ENCODE measurements at regions not wholly inside any gene's neighbourhood (a gene's known extent, or its start where the extent isn't known, plus 50 kb on each side); places are given as distances from the start of the nearest gene placed in this dataset.

DNA sequence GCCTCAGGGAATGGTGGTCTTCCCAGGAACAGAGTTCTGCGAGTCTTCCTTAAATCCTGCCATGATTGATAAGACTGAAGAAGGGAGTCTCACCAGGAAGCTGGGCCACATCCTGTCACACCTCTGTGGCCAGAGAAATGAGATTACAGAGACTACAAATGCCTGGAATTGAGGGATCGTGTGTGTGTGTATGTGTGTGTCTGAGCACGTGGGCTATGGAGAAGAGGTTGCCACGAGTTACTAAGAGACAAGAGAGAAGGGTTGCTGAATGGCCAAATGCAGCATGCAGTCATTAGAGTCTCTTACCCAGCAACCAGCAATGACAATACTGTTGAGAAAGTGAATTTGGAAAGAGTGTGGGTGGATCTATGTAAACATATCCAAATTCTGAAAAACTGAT lies 443.1 kb downstream of the MFSD1 start:
- H3K27me3 ChIP-seq (ENCODE audit: control insufficient read depth, insufficient read depth, low read length): no peaks in the 10 kb centered on the region
- no peak overlapping the region for H3K4me3 ChIP-seq (ENCODE audit: low read depth, low read length)
- no peak for DNase-seq (ENCODE audit: low read depth)
- TF ChIP-seq, protein P1, sequence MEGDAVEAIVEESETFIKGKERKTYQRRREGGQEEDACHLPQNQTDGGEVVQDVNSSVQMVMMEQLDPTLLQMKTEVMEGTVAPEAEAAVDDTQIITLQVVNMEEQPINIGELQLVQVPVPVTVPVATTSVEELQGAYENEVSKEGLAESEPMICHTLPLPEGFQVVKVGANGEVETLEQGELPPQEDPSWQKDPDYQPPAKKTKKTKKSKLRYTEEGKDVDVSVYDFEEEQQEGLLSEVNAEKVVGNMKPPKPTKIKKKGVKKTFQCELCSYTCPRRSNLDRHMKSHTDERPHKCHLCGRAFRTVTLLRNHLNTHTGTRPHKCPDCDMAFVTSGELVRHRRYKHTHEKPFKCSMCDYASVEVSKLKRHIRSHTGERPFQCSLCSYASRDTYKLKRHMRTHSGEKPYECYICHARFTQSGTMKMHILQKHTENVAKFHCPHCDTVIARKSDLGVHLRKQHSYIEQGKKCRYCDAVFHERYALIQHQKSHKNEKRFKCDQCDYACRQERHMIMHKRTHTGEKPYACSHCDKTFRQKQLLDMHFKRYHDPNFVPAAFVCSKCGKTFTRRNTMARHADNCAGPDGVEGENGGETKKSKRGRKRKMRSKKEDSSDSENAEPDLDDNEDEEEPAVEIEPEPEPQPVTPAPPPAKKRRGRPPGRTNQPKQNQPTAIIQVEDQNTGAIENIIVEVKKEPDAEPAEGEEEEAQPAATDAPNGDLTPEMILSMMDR (IDR thresholded peaks at IDR 0.05; ENCODE audit: insufficient read depth, low read length, poor library complexity, severe bottlenecking): no peak
- no peaks in the 10 kb centered on the region for H3K36me3 ChIP-seq (ENCODE audit: control insufficient read depth, insufficient read depth, low read length)

GRCh38 chr3:159245871-159246270 lies 444.0 kb downstream of the MFSD1 start:
- no peak for DNase-seq (ENCODE audit: low read depth)
- no peaks in the 10 kb centered on the region for H3K36me3 ChIP-seq (ENCODE audit: control insufficient read depth, insufficient read depth, low read length)
- no peak overlapping the region for H3K4me3 ChIP-seq (ENCODE audit: low read depth, low read length)
- TF ChIP-seq, protein P1 (IDR thresholded peaks at IDR 0.05; ENCODE audit: insufficient read depth, low read length, poor library complexity, severe bottlenecking): no peak
- no peaks in the 10 kb centered on the region for H3K27me3 ChIP-seq (ENCODE audit: control insufficient read depth, insufficient read depth, low read length)

- Histone ChIP-seq H3K36me3 (ENCODE audit: control insufficient read depth, insufficient read depth, low read length) (no peaks in the 10 kb centered on the region), H3K4me3 (ENCODE audit: low read depth, low read length) (no peak overlapping the region), H3K27me3 (ENCODE audit: control insufficient read depth, insufficient read depth, low read length) (no peaks in the 10 kb centered on the region)
- no peak for DNase-seq (ENCODE audit: low read depth)
- TF ChIP-seq, protein P1 (IDR thresholded peaks at IDR 0.05; ENCODE audit: insufficient read depth, low read length, poor library complexity, severe bottlenecking): no peak
These were observed 444.5 kb downstream of the MFSD1 start for GRCh38 chr3:159246385-159246784.

GRCh38 chr3:159249472-159250174 lies 447.8 kb downstream of the MFSD1 start:
- Histone ChIP-seq H3K36me3 (ENCODE audit: control insufficient read depth, insufficient read depth, low read length) (no peaks in the 10 kb centered on the region), H3K4me3 (ENCODE audit: low read depth, low read length) (no peak overlapping the region), H3K27me3 (ENCODE audit: control insufficient read depth, insufficient read depth, low read length) (no peaks in the 10 kb centered on the region)
- no peak for DNase-seq (ENCODE audit: low read depth)
- TF ChIP-seq, protein P1 (IDR thresholded peaks at IDR 0.05; ENCODE audit: insufficient read depth, low read length, poor library complexity, severe bottlenecking): no peak

DNA sequence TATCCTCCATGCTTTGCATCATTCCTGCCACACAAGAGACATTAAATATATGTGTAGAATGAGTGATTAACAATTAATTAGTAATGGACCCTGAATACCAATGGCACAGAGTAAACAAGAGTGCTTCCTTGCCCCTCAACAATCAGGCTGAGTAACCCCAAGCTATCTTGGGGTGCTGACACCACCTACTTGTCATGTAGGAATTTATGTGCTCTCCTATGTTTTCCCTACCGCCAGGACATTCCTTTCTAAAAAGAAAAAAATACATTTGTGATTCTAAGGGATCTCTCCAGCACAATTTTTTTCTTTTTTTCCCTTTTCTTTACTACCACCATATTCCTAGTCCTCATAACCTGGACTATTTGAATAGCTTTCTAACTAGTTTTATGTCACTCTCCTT lies 449.1 kb downstream of the MFSD1 start:
- Histone ChIP-seq H3K4me3 (ENCODE audit: low read depth, low read length) (no peak overlapping the region), H3K36me3 (ENCODE audit: control insufficient read depth, insufficient read depth, low read length) (no peaks in the 10 kb centered on the region), H3K27me3 (ENCODE audit: control insufficient read depth, insufficient read depth, low read length) (no peaks in the 10 kb centered on the region)
- TF ChIP-seq, protein P1 (IDR thresholded peaks at IDR 0.05; ENCODE audit: insufficient read depth, low read length, poor library complexity, severe bottlenecking): no peak
- no peak for DNase-seq (ENCODE audit: low read depth)

DNA sequence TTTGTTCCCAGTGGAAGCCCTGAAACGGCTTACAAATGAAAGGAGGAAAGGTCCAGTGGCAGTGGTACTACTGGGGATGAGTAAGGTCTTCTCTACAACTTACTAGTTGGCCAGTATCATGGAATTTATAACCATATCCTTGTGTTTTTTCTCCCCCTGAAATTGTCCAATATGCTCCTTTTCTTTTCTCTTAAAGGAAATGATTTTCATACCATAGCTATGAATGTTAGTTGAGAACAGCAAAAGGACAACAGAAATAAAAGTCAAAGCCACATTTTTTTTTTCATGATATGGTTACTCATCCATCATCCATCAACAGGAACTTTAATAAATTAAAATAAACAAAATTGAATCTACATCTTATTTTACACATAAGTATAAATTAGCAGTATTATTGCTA lies 450.4 kb downstream of the MFSD1 start:
- Histone ChIP-seq H3K27me3 (ENCODE audit: control insufficient read depth, insufficient read depth, low read length) (no peaks in the 10 kb centered on the region), H3K36me3 (ENCODE audit: control insufficient read depth, insufficient read depth, low read length) (no peaks in the 10 kb centered on the region), H3K4me3 (ENCODE audit: low read depth, low read length) (no peak overlapping the region)
- TF ChIP-seq, protein P1 (IDR thresholded peaks at IDR 0.05; ENCODE audit: insufficient read depth, low read length, poor library complexity, severe bottlenecking): no peak
- no peak for DNase-seq (ENCODE audit: low read depth)
